ENCODE measurements at regions not wholly inside any gene's neighbourhood (a gene's known extent, or its start where the extent isn't known, plus 50 kb on each side); places are given as distances from the start of the nearest gene placed in this dataset.

GRCh38 chr13:42722883-42723539 lies 58.4 kb upstream of the FAM216B start:
- no peak for DNase-seq

GRCh38 chr13:42728507-42729180 lies 52.7 kb upstream of the FAM216B start:
- no peak for DNase-seq

GRCh38 chr13:42729857-42730402 lies 51.5 kb upstream of the FAM216B start:
- DNase-seq = no peak
